ENCODE measurements at regions not wholly inside any gene's neighbourhood (a gene's known extent, or its start where the extent isn't known, plus 50 kb on each side); places are given as distances from the start of the nearest gene placed in this dataset.

GRCh38 chr13:111637365-111637764, 316.9 kb downstream of the TEX29 start:
- TF ChIP-seq EZH2phosphoT487 (IDR thresholded peaks at IDR 0.05; ENCODE audit: borderline replicate concordance, low read depth) (no peak), CTCF (IDR thresholded peaks at IDR 0.05) (no peak), RFX5 (IDR thresholded peaks at IDR 0.05; ENCODE audit: low read length) (no peak), POLR2AphosphoS5 (IDR thresholded peaks at IDR 0.05; ENCODE audit: low read depth, low read length) (no peak), ZBTB33 (IDR thresholded peaks at IDR 0.05; ENCODE audit: borderline replicate concordance, low read depth) (no peak), SMC3 (IDR thresholded peaks at IDR 0.05; ENCODE audit: low read depth, low read length) (no peak), RAD21 (IDR thresholded peaks at IDR 0.05; ENCODE audit: low read length) (no peak), GABPA (IDR thresholded peaks at IDR 0.05; ENCODE audit: low read depth) (no peak), SIN3A (IDR thresholded peaks at IDR 0.05; ENCODE audit: borderline replicate concordance, low read depth, low read length) (no peak), TAF1 (IDR thresholded peaks at IDR 0.05; ENCODE audit: borderline replicate concordance, low read depth, low read length) (no peak)
- TF ChIP-seq, protein P1, sequence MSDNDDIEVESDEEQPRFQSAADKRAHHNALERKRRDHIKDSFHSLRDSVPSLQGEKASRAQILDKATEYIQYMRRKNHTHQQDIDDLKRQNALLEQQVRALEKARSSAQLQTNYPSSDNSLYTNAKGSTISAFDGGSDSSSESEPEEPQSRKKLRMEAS (IDR thresholded peaks at IDR 0.05; ENCODE audit: low read depth): no peak
- TF ChIP-seq, protein P2, sequence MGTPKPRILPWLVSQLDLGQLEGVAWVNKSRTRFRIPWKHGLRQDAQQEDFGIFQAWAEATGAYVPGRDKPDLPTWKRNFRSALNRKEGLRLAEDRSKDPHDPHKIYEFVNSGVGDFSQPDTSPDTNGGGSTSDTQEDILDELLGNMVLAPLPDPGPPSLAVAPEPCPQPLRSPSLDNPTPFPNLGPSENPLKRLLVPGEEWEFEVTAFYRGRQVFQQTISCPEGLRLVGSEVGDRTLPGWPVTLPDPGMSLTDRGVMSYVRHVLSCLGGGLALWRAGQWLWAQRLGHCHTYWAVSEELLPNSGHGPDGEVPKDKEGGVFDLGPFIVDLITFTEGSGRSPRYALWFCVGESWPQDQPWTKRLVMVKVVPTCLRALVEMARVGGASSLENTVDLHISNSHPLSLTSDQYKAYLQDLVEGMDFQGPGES (IDR thresholded peaks at IDR 0.05; ENCODE audit: low read depth, low read length): no peak
- TF ChIP-seq, protein P3, sequence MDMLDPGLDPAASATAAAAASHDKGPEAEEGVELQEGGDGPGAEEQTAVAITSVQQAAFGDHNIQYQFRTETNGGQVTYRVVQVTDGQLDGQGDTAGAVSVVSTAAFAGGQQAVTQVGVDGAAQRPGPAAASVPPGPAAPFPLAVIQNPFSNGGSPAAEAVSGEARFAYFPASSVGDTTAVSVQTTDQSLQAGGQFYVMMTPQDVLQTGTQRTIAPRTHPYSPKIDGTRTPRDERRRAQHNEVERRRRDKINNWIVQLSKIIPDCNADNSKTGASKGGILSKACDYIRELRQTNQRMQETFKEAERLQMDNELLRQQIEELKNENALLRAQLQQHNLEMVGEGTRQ (IDR thresholded peaks at IDR 0.05; ENCODE audit: borderline replicate concordance, low read depth, low read length): no peak
- TF ChIP-seq, protein P4, sequence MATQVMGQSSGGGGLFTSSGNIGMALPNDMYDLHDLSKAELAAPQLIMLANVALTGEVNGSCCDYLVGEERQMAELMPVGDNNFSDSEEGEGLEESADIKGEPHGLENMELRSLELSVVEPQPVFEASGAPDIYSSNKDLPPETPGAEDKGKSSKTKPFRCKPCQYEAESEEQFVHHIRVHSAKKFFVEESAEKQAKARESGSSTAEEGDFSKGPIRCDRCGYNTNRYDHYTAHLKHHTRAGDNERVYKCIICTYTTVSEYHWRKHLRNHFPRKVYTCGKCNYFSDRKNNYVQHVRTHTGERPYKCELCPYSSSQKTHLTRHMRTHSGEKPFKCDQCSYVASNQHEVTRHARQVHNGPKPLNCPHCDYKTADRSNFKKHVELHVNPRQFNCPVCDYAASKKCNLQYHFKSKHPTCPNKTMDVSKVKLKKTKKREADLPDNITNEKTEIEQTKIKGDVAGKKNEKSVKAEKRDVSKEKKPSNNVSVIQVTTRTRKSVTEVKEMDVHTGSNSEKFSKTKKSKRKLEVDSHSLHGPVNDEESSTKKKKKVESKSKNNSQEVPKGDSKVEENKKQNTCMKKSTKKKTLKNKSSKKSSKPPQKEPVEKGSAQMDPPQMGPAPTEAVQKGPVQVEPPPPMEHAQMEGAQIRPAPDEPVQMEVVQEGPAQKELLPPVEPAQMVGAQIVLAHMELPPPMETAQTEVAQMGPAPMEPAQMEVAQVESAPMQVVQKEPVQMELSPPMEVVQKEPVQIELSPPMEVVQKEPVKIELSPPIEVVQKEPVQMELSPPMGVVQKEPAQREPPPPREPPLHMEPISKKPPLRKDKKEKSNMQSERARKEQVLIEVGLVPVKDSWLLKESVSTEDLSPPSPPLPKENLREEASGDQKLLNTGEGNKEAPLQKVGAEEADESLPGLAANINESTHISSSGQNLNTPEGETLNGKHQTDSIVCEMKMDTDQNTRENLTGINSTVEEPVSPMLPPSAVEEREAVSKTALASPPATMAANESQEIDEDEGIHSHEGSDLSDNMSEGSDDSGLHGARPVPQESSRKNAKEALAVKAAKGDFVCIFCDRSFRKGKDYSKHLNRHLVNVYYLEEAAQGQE (IDR thresholded peaks at IDR 0.05; ENCODE audit: low read depth, low read length): no peak

Measured in SK-N-SH (cell line).